ENCODE measurements at regions not wholly inside any gene's neighbourhood (a gene's known extent, or its start where the extent isn't known, plus 50 kb on each side); places are given as distances from the start of the nearest gene placed in this dataset.

DNA sequence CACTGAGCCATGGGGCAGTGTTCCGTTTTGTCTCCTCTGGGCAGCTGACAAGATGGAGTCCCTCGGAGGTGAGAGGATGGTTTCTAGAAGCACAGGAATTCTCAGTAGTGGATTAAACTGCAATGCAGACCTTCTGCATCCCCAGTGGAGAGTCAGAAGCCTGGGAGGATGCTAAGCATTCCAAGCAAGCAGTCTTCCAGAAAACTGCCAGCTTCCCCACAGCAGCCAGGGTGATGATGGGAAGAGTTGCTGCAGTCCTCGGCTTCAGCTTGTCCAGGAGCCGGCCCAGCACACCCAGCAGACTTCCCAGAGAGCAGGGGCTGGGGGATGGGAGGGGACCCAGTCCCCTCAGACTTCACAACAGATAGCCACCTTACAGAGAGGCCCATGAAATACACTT, 163.6 kb downstream of the LY86 start:
- TF ChIP-seq CTCF (conservative IDR thresholded peaks at IDR 0.05) (no peak), ZFX (IDR thresholded peaks at IDR 0.05) (no peak)
